ENCODE measurements at regions not wholly inside any gene's neighbourhood (a gene's known extent, or its start where the extent isn't known, plus 50 kb on each side); places are given as distances from the start of the nearest gene placed in this dataset.
"Not testable (repeated sequence)": the region's sequence is repeated elsewhere in the genome, so short reads cannot be mapped to it uniquely, and the experiment has no call there.

- TF ChIP-seq CTCF (IDR thresholded peaks at IDR 0.05 in 4 of 5, conservative IDR thresholded peaks at IDR 0.05 in 1 of 5); POLR2A (IDR thresholded peaks at IDR 0.05): not testable (repeated sequence)
Measured at GRCh38 chr16:29285151-29285885, 121.2 kb downstream of the NPIPB11 start.

Data from gastrocnemius medialis (tissue), 4 donors.